NT2/D1 (cell line): ENCODE measurements at regions not wholly inside any gene's neighbourhood (a gene's known extent, or its start where the extent isn't known, plus 50 kb on each side); places are given as distances from the start of the nearest gene placed in this dataset.
"Not testable (repeated sequence)": the region's sequence is repeated elsewhere in the genome, so short reads cannot be mapped to it uniquely, and the experiment has no call there.

Experiments used
- DNase-seq: peaks from one replicate; pipeline ENCODE4 v3.0.0-alpha.2; 2011; ENCODE audit warnings: low read depth, low spot score
- H3K27me3 ChIP-seq: 2 replicates; pipeline ENCODE4 v1.6.0; 2011; ENCODE audit warnings: mild to moderate bottlenecking; ENCODE audit not compliant: insufficient read length, insufficient read depth
- H3K36me3 ChIP-seq: 2 replicates; pipeline ENCODE4 v1.6.1; 2011; ENCODE audit warnings: mild to moderate bottlenecking, low read length, mixed read lengths; ENCODE audit not compliant: insufficient read depth, insufficient read length
- H3K4me1 ChIP-seq: 2 replicates; pipeline ENCODE4 v1.5.1; 2011; ENCODE audit not compliant: insufficient read depth, insufficient read length
- H3K4me3 ChIP-seq: 2 replicates; pipeline ENCODE4 v1.5.1; 2011; ENCODE audit warnings: low read depth; ENCODE audit not compliant: insufficient read length
- H3K9ac ChIP-seq: 2 replicates; pipeline ENCODE4 v1.6.0; 2011; ENCODE audit warnings: low read depth; ENCODE audit not compliant: insufficient read length
- H3K9me3 ChIP-seq: 2 replicates; pipeline ENCODE4 v1.5.1; 2011; ENCODE audit warnings: mild to moderate bottlenecking, low read length; ENCODE audit not compliant: insufficient read depth
- SUZ12 ChIP-seq: IDR thresholded peaks from 2 replicates; pipeline ENCODE4 v1.6.1; 2011; ENCODE audit not compliant: insufficient read length, insufficient read depth; ENCODE audit errors: extremely low read depth
- YY1 ChIP-seq: IDR thresholded peaks from 2 replicates; pipeline ENCODE4 v1.6.1; 2011; ENCODE audit not compliant: insufficient read length, insufficient read depth
- ZNF274 ChIP-seq: IDR thresholded peaks from 2 replicates; pipeline ENCODE4 v1.6.1; 2011; ENCODE audit warnings: mild to moderate bottlenecking, low read depth, low read length

DNA sequence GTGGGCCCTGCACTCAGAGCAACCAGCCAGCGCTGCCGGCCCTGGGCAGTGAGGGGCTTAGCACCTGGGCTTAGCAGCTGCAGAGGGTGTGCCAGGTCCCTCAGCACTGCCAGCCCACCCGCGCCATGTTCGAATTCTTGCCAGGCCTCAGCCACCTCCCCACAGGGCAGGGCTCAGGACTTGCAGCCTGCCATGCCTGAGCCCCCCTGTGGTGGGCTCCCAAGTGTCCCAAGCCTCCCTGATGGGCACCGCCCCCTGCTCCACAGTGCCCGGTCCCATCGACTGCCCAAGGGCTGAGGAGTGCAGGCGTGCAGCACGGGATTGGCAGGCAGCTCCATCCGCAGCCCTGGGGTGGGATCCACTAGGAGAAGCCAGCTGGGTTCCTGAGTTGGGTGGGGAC is 98.0 kb upstream of the NID2 start:
- Histone ChIP-seq H3K9ac (no peak overlapping the region), H3K9me3 (no peaks in the 10 kb centered on the region; the same call in 1 of the 2 replicates), H3K4me3 (no peak overlapping the region), H3K36me3 (no peaks in the 10 kb centered on the region), H3K27me3 (no peaks in the 10 kb centered on the region), H3K4me1 (no peaks in the 10 kb centered on the region)
- TF ChIP-seq YY1 (no peak), SUZ12 (no peak), ZNF274 (no peak)
- no peak for DNase-seq

- Histone ChIP-seq H3K27me3 (no peaks in the 10 kb centered on the region), H3K4me1 (no peaks in the 10 kb centered on the region), H3K4me3 (no peak overlapping the region), H3K36me3 (no peaks in the 10 kb centered on the region), H3K9me3 (no peaks in the 10 kb centered on the region), H3K9ac (no peak overlapping the region)
- no peak for DNase-seq
- no peak for TF ChIP-seq YY1
- no peak for TF ChIP-seq SUZ12
- no peak for TF ChIP-seq ZNF274
Measured at GRCh38 chr14:52155651-52156213, 86.9 kb upstream of the NID2 start.

DNA sequence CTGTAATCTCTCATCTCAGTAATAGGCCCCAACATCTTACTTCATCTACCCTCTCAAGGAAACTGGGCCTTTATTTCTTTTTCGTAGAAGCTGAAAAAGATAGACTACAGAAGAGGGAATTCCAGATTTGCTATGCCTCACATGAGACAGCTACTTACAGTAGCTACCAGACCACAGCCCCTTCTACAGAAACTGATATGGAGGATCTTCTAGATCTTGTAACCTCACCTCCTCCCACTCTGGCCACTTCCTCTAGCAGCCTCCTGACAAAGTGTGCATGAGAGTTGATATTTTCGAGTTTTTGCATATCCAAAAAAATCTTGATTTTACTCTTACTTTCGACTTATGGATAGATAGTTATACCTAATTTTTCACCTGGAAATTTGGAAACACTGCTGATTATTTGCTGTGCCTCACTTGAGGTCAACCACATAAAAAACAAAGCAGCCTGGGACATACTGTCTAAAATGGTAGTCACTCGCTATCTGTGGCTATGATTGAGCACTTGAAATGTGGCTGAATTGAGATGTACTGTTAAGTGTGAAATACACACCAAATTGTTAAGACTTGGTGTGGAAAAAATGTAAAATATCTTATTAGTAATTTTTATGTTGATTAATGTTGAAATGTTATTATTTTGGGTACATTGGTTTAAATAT is 86.3 kb upstream of the NID2 start:
- no peak overlapping the region for H3K9ac ChIP-seq
- no peaks in the 10 kb centered on the region for H3K36me3 ChIP-seq
- no peak overlapping the region for H3K4me3 ChIP-seq
- no peak for DNase-seq
- no peaks in the 10 kb centered on the region for H3K9me3 ChIP-seq
- no peak for TF ChIP-seq YY1
- no peak for TF ChIP-seq ZNF274
- TF ChIP-seq SUZ12: no peak
- no peaks in the 10 kb centered on the region for H3K4me1 ChIP-seq
- H3K27me3 ChIP-seq: no peaks in the 10 kb centered on the region

DNA sequence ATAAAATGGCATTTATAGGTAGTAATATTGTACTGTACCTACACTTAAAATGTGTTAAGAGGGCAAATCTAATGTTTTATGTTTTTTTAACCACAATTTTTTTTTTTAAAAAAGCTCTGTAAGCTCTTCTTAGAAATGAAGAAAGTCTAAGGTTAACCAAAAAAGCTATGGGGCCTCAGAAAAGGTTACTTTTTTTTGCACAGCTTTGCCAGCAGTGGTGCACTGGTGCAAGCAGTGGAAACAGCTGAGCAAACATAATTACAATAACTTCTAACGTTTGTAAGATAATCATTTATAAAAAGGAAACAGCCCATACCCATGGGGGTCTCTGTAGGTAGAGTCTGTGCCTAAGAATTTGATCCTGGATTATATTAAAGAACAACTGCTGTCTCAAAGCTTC is 85.1 kb upstream of the NID2 start:
- Histone ChIP-seq H3K36me3 (no peaks in the 10 kb centered on the region), H3K9ac (no peak overlapping the region), H3K4me1 (no peaks in the 10 kb centered on the region), H3K9me3 (no peaks in the 10 kb centered on the region), H3K4me3 (no peak overlapping the region), H3K27me3 (no peaks in the 10 kb centered on the region)
- TF ChIP-seq SUZ12 (no peak), YY1 (no peak), ZNF274 (no peak)
- DNase-seq: no peak

DNA sequence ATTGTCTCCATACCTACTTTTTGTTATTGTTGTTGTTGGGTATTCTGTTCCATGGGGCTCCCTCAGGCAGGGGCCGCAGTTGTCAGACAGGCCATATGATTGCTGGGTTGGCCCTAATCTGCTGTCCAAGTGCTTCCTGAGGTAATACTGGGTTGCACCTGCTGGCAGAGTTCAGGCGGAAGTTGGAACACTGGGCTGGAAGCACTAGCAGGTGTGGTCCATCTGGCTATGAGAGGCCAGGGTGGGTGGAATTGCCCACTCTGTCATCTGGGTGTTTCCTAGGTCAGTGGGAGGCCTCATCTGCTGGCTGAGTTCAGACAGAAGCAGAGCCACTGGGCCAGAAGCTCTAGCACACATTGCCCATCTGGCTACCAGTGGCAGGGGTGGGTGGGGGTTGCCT is 81.3 kb upstream of the NID2 start:
- no peaks in the 10 kb centered on the region for H3K36me3 ChIP-seq
- H3K9ac ChIP-seq: no peak overlapping the region
- H3K27me3 ChIP-seq: no peaks in the 10 kb centered on the region
- TF ChIP-seq YY1 (no peak), ZNF274 (no peak), SUZ12 (no peak)
- no peak overlapping the region for H3K4me3 ChIP-seq
- H3K9me3 ChIP-seq: no peaks in the 10 kb centered on the region
- no peaks in the 10 kb centered on the region for H3K4me1 ChIP-seq
- no peak for DNase-seq

- H3K9ac ChIP-seq: no peak overlapping the region
- no peak for DNase-seq
- no peaks in the 10 kb centered on the region for H3K9me3 ChIP-seq
- H3K4me1 ChIP-seq: no peaks in the 10 kb centered on the region
- TF ChIP-seq YY1 (no peak), ZNF274 (no peak), SUZ12 (no peak)
- H3K27me3 ChIP-seq: no peaks in the 10 kb centered on the region
- no peaks in the 10 kb centered on the region for H3K36me3 ChIP-seq
- H3K4me3 ChIP-seq: no peak overlapping the region
Measured at GRCh38 chr14:52148371-52148770, 79.5 kb upstream of the NID2 start.

- Histone ChIP-seq H3K36me3 (no peaks in the 10 kb centered on the region), H3K27me3 (no peaks in the 10 kb centered on the region), H3K4me3 (no peak overlapping the region), H3K9ac (no peak overlapping the region), H3K4me1 (no peaks in the 10 kb centered on the region), H3K9me3 (no peaks in the 10 kb centered on the region)
- TF ChIP-seq ZNF274 (no peak), SUZ12 (no peak), YY1 (no peak)
- no peak for DNase-seq
Measured at GRCh38 chr14:52146504-52146903, 77.6 kb upstream of the NID2 start.

DNA sequence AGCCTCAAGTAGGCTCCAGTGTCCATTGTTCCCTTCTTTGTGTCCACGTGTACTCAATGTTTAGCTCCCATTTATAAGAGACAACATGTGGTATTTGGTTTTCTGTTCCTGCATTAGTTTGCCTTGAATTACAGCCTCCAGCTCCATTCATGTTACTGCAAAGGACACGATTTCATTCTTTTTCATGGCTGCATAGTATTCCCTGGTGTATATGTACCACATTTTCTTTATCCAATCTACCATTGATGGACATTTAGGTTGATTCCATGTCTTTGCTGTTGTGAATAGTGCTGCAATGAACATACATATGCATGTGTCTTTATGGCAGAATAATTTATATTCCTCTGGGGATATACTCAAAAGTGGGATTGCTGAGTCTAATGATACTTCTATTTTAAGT is 75.2 kb upstream of the NID2 start:
- H3K9ac ChIP-seq, H3K27me3 ChIP-seq, H3K9me3 ChIP-seq, H3K4me1 ChIP-seq, H3K4me3 ChIP-seq, H3K36me3 ChIP-seq, DNase-seq: not testable (repeated sequence)
